GM18909 (cell line): ENCODE measurements at regions not wholly inside any gene's neighbourhood (a gene's known extent, or its start where the extent isn't known, plus 50 kb on each side); places are given as distances from the start of the nearest gene placed in this dataset.

Source experiments
- ATAC-seq: cut with Tn5 transposase; IDR thresholded peaks from one replicate; pipeline ENCODE4 v1.9.1; 2021; ENCODE audit warnings: mild to moderate bottlenecking; ENCODE audit not compliant: unreplicated experiment, poor library complexity

GRCh38 chr5:33273985-33274384 is 166.8 kb upstream of the TARS1 start:
- no peak for ATAC-seq

- no peak for ATAC-seq
Observed at GRCh38 chr5:33275391-33275790, 165.4 kb upstream of the TARS1 start.

GRCh38 chr5:33275921-33276627 is 164.7 kb upstream of the TARS1 start:
- ATAC-seq: no peak

GRCh38 chr5:33276628-33276950 is 164.2 kb upstream of the TARS1 start:
- no peak for ATAC-seq

GRCh38 chr5:33277061-33277650 is 163.6 kb upstream of the TARS1 start:
- ATAC-seq: no peak

- ATAC-seq: no peak
Observed at GRCh38 chr5:33281431-33281843, 159.3 kb upstream of the TARS1 start.

- ATAC-seq: no peak
Observed at GRCh38 chr5:33282157-33282556, 158.6 kb upstream of the TARS1 start.

- ATAC-seq: no peak
Observed at GRCh38 chr5:33282696-33283095, 158.1 kb upstream of the TARS1 start.

- ATAC-seq: no peak
Observed at GRCh38 chr5:33283243-33283642, 157.5 kb upstream of the TARS1 start.

GRCh38 chr5:33284681-33285080 is 156.1 kb upstream of the TARS1 start:
- ATAC-seq: no peak

GRCh38 chr5:33287242-33287641 is 153.5 kb upstream of the TARS1 start:
- no peak for ATAC-seq

GRCh38 chr5:33291216-33292000 is 149.4 kb upstream of the TARS1 start:
- ATAC-seq: no peak

GRCh38 chr5:33297760-33298216 is 143.0 kb upstream of the TARS1 start:
- no peak for ATAC-seq

GRCh38 chr5:33299621-33300208 is 141.1 kb upstream of the TARS1 start:
- peak; percentile 33 for ATAC-seq

GRCh38 chr5:33300209-33300742 is 140.5 kb upstream of the TARS1 start:
- peak; percentile 83 for ATAC-seq

- ATAC-seq: no peak
Observed at GRCh38 chr5:33303579-33304095, 137.1 kb upstream of the TARS1 start.

GRCh38 chr5:33304601-33305000 is 136.2 kb upstream of the TARS1 start:
- no peak for ATAC-seq

- no peak for ATAC-seq
Observed at GRCh38 chr5:33305572-33305971, 135.2 kb upstream of the TARS1 start.

GRCh38 chr5:33306758-33307157 is 134.0 kb upstream of the TARS1 start:
- ATAC-seq: no peak

- ATAC-seq: no peak
Observed at GRCh38 chr5:33308586-33308985, 132.2 kb upstream of the TARS1 start.

GRCh38 chr5:33309068-33309467 is 131.7 kb upstream of the TARS1 start:
- no peak for ATAC-seq
